Activated T-cell treated with anti-CD3 and anti-CD28 coated beads for 1 hour (primary cell): ENCODE measurements at regions not wholly inside any gene's neighbourhood (a gene's known extent, or its start where the extent isn't known, plus 50 kb on each side); places are given as distances from the start of the nearest gene placed in this dataset.

ENCODE experiments used
- DNase-seq: peaks from one replicate; pipeline ENCODE4 v3.0.0-alpha.2; 2020; ENCODE audit warnings: low read depth

DNA sequence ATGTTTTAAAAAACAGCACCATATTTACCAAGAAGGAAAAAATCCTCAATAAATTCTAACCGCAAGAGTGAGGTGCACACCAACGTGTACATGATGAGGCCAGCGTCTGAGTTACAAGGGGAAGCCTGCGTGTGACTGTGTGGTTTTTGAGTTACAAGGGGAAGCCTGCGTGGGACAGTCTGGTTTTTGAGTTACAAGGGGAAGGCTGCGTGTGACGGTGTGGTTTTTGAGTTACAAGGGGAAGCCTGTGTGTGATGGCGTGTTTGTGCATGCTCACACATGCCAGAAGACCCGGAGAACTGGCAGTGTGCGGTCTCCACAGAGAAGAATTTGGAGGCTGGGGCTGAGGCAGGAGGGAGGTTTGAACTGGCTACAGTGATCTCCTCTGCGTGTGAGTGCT lies 1376.4 kb downstream of the TBC1D22A start:
- DNase-seq = no peak

DNA sequence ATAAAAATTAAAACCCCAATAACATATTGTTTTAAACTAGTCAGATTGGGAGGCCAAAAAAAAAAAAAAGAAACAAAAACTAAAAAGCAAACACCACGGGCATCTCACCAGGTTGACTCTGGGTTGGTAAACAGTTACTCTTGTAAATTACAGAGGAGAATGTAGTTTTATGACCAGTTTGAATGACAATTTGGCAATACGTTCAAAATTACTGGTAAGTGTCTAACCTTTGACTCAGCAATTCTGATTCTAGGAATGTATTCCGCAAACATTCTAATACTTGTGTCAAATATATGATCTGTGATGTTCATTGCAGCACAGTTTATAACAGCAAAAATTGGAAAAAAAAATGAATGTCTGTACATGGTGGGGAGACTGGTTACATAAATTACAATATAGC lies 1376.0 kb downstream of the TBC1D22A start:
- DNase-seq = no peak

DNA sequence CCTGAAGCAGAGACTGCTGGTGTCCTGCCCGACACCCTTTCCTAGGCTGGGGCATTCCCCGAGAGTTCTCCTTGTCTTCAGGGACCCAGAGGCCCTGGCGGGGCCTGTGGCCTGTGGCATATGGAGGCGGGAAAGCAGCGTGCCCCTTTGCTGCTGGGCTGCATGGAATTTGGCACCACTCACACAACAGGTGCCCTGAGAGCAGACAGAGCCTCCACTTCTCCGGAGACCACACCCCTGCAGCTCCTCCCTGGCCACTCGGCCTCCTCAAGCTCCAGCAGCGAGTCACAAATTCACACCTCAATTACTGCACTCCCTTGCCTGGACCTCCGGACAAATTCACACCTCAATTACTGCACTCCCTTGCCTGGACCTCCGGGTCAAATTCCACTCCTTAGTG lies 1375.2 kb downstream of the TBC1D22A start:
- no peak for DNase-seq

DNA sequence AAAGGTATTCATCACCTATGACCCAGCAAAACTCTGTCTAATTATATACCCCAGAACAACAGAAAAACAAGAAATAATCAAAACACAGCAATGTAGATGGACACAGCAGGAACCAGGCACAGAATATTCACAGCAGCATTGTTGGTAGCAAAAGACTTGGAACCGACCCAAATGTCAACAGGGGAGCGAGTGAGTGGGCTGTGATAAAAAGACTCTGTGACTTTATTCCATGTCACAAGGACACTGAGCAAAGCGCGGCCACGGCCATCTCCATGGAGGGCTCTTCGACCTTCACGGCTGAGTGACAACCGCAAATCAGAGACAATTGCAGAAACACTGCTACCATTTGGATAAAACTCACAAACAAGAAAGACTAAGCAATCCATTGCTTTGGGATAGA lies 1373.1 kb downstream of the TBC1D22A start:
- DNase-seq = no peak

DNA sequence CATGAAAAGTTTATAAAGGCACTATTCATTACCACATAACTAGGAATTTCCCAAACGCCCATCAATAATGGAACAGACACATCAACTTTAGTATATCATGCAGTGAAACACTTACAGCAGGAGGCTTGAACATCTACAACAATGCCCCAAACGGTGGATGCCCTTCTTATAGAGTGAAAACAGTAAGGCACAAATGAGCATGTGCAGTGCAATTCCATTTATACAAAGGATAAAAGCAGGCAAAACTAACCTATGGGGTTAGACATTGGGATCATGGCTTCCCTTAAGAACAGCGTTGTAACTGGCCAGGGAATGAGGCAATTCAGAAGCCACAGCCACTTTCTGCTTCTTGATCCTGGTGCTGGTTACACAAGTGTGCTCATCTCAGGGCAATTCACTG lies 1363.0 kb downstream of the TBC1D22A start:
- DNase-seq = no peak

DNA sequence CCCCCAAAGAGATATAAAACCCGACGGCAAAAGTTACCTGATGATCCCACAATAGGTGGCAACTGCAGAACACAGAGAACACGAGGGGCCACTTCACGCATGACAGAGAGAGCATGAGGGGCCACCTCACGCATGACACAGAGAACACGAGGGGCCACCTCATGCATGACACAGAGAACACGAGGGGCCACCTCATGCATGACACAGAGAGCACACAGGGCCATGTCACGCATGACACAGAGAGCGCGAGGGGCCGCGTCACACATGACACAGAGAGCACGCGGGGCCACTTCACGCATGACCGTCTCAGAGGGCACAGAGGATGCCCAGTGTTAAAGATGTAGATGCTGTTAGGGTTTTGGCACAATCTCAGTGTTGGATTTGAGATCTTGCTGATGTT lies 1359.5 kb downstream of the TBC1D22A start:
- no peak for DNase-seq

DNA sequence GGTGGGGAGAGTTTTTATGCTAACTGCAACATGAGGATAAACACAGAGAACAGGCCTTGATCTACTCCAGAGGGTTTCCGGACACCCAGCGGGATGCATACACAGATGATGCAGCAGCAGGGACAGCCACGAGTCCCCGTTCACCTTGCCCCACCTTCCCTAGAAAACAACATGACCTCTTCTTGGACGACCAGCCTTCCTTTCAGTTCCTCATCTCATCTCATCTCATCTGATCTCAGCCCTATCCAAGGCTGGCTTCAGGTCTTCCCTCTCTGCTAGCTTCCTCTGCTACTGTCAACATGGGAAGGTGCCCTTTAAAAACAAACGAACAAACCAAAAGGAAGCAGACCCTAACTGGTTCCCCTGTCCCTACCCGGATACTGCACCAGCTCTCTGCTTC lies 1356.2 kb downstream of the TBC1D22A start:
- DNase-seq = no peak

DNA sequence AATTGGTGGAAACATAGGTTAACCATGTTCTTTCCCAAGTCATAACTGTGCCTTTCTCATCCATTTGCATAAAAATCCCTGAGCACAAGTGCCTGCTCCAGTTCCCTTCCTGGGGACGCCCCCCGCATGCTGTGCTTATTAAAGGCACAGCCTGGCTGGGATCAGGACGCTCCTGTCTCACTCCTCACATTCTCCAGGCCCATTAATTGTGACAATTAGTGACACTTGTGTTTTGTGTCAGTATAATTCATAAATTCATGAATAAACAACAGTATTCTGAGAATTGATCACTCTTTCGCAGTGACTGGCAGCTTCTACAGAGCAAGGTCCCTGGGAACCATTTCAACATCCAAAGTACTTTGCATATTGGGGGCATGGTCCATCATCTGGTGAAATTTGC lies 1354.4 kb downstream of the TBC1D22A start:
- DNase-seq = no peak

DNA sequence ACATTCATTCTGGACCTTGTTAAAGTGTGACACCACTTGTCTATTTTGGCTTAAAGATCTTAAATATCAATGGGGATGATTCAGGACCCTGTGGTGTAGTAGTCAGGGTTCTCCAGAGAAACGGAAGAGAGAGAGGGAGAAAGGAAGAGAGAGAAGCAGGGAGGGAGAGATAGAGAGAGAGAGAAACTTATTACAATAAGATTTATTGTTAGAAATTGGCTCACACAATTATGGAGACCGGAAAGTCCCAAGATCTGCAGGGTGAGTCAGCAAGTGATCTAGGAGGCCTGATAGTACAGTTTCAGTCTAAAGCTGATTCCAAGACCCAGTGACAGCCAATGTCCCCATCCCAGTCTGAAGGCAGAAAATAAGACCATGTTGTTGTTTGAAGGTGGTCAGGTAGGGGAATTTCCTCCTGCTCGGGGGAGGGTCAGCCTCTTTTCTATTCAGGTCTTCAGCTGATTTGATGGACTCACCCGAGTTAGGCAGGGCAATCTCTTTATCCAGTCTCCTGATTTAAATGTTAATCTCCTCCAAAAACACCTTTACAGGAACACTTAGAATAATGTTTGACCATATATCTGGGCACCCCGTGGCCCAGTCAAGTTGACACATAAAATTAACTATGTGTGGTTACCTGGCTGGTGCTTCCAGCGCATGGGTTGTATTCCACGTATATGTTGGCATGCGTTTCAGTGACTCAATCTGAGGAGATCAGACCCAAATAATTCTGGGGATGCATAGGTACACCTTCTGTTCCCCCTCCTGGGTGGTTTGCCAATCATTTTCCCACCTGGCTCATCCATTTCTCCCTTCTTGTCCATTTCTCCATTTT lies 1350.5 kb downstream of the TBC1D22A start:
- DNase-seq = no peak

DNA sequence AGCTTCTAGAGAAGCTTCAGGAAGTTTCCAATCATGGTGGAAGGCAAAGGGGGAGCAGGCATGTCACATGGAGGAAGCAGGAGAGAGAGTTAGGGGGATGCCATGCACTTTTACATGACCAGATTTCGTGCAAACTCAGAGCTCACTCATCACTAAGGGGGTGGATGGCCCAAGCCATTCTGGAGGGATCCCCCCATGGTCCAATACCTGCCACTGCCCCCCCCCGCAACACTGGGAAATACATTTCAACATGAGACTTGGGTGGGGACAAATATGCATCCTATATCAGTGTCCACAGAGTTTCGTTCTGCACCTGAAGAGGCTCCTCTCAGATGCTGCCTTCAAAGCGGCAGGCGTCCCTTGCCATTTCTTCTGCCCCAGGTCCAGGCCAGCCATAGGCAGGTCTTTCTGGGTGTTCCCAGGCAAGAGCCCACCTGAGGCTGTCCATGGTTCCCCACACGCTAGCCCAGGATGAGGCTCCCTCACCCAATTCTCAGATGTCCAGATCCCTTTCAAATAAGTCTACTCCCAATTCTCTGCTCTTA lies 1344.3 kb downstream of the TBC1D22A start:
- no peak for DNase-seq

DNA sequence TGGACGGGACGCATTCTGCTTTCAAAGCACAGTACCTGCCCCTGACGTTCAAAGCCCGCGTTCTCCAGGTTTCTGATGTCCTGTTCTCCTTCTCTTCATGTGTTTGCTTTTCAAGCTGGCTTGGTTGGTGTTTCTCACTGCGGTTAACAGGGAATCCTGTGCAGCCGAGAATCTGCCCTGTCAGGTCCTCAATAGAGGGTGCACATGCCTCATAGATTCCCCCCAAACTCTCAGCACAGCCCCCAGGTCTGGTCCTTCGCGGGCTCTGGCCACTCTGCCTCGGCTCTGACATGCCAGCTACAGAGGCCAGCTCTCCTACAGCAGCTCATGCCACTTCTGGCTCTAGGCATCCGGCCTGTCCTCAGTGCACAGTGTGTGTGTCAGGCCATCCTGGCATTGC lies 1343.8 kb downstream of the TBC1D22A start:
- no peak for DNase-seq

DNA sequence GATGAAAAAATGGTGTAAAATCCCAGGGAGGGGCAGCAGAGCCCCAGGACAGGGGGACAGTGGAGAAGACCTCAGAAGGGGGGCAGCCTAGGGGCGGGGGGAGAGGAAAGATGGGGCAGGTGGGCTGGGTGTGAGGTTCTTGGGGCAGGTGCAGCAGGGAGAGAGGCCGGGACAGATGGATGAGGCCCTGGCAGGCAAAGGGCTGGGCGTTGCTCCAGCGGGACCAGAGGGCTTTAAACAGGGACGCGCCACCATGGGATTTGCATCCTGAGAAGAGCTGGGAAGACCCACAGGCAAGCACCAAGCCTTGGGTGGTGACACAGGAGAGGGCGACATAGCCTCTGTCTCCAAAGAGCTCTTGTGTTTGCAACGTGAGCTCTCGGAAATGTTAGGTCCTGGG lies 1342.8 kb downstream of the TBC1D22A start:
- no peak for DNase-seq

DNA sequence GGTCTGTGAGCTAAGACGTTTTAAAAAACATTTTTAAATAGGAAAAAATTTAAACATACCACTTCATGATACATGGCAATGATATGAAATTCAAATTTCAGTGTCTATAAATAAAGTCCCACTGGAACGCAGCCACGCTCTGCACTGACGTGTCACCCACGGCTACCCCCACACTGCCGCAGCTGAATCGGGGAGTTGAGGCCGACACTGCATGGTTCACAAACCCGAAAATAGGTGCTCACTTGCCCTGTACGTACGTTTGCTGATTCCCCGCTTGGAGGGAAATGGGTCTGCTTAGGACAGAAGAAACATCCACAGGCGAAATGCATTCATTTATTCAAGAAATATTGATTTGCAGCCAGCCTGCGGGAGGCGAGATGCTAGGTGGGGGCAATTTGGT lies 1342.3 kb downstream of the TBC1D22A start:
- DNase-seq = no peak

DNA sequence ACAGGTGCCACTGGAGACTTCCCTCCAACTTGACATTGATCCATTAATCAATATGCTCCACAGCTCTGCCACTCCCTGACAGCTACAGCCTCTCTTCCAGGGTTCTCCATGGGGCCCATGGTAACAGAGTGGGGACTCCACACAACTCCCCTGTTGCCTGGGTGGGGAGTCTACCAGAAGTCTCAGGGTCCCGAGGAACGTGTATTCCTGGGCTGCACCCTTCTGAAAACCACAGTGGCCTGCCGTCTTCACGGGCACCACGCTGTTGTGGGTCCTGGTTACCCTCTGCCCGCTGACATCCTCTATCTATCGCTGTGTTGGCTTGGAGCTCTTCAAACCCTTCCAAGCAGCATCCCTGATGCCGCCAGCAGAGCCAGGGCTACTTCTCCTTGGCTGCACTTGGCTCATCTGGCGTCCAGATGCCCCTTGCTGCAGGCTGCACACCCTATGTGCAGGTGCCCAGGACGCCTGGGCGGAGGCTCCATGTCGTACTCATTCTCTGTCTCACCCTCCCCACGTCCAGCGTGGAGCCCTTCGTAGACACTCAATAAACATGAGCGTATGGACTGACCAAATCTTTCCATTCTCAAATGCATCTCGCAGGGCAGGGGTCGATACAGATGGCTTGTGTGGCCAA lies 1341.8 kb downstream of the TBC1D22A start:
- no peak for DNase-seq

DNA sequence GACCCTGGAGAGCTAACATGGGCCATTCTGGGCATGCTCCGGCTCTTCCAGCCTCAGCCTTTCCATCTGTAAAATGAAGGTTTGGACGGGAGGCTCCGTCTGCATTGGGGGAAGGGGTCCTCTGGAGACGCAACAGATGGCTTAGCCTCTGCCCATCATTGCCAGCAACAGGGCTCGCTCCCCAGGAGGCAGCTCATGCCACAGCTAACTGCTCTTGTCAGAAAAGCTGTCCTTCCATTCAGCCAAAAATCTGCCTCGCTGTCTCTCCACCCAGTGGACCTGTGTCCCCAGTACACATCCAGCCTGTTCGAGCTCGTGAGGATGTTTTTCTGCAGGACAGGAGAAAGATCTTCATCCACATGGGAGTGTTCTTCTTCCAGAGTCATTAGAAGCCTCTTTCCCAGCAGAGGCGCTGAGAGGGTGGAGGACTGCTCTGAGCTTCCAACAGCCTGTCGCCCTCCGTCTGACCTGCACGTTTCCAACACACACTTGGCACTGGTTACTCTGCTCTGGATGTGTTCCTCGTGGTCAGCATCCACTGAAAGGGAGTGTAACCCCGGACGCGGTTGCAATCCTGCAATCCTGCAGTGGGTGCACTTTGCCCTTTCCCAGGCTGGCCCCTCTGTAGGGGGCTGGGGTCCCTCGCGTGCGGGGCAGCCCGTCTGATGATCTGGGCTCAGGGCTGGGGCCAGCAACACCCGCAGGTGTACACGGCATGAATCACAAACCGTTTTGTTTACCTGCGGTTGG lies 1340.9 kb downstream of the TBC1D22A start:
- DNase-seq = no peak

DNA sequence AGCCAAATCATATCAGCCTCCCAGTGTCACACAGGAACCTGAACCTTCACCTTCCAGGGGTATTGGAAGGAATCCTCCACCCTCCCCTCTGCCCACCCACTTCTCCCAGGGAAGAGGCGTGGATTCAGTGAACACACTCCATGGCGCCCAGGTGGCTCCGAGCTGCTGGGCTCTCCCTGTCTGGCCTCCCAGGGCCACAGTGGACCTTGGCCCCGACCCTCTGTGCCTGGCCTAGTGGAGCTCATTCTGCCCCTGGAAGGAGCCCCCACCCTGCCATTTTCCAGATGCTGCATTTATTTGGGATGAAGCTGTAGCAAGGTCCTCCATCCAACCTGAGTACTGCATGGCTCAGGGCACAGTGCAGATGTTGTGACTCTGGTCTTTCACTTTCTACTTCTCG lies 1340.1 kb downstream of the TBC1D22A start:
- no peak for DNase-seq

DNA sequence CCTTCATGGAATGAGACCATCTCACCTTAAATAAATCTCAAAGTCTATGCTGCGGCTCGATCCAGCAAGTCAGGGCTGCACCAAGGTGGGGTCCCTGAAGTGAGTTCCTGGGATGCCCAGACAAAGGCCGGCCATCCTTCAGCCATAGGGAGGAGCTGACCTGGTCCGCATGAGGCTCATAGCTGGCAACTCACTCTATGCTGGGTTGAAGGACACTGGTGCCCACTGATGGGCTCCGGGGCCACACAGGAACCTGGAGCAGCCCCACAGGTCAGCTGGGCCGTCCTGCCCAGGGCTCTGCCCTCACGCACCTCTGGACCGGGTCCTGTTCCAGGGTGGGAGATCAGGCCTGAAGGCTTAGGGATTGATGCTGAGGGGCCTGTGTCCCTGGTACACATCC lies 1339.3 kb downstream of the TBC1D22A start:
- DNase-seq = no peak

DNA sequence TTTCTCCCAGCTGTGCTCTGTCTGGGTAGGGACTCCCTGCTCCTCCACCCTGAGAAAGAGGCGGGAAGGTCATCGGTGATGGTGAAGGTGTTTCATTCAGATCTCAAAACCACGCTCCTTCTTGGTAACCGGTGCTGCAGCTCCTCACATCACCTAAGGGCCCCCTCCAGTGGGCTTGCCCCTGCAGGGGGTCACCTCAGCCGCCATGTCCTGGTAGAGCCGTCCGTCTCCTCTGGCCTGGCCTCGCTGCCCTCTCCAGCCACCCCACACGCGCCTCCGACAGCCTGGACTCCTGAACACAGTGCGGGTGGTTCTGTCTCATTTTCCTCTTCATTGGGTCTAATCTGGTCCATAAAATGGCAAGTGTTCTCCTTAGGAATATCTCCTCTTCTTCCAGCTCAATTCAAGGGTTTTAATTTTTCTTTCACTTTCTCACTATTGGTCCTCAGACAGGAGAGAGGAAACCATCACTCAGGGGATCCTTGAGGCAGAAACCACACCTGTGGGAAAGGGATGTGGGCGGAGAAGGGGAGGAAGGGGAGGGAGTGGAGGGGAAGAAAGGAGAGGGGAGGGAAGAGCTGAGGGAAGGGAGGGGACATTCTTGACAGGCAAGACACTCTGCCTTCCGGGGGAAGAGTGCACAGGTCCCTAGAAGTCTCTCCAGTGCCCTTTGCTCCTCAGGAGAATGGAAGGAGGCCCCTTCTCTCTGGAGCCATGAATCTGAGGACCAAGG lies 1338.4 kb downstream of the TBC1D22A start:
- no peak for DNase-seq

DNA sequence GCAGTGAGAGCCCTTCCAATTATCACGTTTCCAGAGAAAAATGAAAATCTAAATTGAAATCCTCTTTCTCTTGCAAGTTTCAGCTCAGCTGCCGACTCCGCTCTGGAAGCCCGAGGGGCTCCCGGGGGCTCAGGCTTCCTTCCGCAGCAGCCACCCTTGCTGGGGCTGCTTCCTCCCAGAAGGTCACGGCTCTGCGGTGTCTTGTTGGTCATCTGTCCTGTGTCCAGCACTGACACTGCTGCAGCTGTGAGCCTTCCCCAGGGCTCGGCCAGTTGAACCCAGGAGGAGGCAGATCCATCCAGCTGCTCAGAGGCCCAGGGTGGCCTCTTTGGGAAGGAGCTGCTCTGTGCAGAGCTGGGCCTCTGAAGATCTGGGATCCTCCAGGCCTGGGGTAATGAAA lies 1337.2 kb downstream of the TBC1D22A start:
- DNase-seq = no peak

DNA sequence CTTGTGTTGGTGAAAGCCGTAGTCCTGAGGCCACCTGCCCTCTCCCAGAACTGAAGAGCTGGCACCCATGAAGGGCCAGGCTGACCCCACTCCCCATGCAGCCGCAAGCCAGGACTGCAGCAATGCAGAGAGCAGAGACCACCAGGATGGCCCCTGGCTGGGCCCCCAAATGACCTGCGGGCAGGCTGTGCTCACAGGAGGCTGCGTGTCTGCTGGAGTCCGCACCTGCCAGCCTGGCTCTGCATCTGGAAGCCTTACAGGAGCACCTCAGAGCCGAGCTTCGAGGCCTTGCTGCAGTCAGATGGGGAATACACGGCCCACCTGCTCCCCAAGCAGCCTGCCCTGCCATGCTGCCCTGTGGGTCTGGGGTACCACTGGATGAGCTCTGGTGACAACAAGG lies 1336.8 kb downstream of the TBC1D22A start:
- no peak for DNase-seq

DNA sequence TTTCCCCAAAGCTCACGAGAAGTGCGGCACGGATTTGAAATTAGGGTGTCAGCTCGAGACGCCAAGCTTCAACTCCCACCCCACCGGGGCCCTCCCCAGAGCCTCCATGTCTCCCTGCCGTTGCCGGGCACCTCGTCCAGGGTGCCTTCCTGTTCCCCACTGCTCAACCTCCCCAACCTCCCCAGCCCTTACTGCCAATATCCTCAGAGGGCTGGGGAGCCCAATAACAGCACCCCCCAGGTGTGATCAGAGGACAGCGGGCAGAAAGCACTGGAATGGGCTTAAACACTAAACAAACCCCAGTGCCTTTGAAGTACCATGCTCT lies 1336.4 kb downstream of the TBC1D22A start:
- no peak for DNase-seq

DNA sequence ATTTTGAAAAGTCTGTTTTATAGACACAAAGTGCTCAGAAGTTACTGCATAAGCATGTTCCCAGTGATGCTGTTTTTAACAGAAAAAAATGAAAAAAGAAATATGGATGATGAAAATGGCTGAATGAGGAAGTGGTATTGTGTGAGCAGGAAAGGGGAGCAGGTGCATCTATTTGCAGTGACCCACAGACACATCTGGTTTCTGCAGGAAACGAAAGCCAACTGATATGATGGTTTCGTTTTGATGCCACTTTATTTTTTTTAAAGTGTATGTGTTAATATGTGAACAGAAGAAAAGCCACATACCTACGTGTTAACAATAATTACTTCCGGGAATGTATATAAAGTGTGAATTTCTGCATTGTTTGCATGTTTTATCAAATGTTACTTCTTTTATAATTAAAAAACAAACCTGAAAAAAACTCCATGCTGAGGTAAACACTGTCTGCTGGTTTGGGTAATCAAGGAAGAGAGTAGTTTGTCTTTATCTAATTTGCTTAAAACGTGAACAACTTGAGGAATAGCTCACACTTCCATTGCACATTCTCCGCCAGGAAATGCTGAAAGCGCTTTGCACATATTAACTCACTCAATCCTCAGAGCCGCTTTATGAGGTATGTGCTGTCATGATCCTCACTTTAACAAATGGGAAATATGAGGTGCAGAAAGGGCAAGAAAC lies 1335.9 kb downstream of the TBC1D22A start:
- no peak for DNase-seq
